ENCODE measurements at regions not wholly inside any gene's neighbourhood (a gene's known extent, or its start where the extent isn't known, plus 50 kb on each side); places are given as distances from the start of the nearest gene placed in this dataset.

DNA sequence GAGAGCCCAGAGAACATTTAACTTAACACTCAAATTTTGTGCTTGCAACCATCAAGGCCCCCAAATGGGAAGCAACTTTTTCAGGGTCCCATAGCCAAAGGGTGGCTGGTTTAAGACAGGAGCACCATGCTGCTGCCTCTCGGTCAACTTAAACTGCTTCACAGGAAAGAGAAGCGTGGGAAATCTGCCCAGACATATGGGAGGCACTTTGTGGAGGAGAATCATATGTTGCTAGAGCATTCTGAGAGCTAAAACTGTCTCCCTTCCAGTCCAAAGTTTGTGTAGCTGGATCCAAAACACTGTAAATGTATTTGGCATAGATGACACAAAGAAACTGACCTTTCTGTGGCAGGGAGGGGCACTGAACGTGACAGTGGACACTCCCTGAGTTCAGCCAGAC is 305.9 kb upstream of the RORA start:
- H3K27me3 ChIP-seq (ENCODE audit: control insufficient read depth in 2 of 2, insufficient read depth in 2 of 2, low read length in 2 of 2): peaks cover 0 to 11% of the 10 kb centered on the region in 2 experiments; a peak in 3 of 5 replicates
- no peak overlapping the region for H3K4me3 ChIP-seq
- FAIRE-seq: no peak
- no peak for ATAC-seq
- CTCF ChIA-PET (ENCODE audit: low intra/inter-chr PET ratio): no interaction called here
- in situ Hi-C loops (cut with MboI): no loop called here
- WGBS (ENCODE audit: insufficient coverage, low coverage, missing lambda C conversion rate): 0% methylated on average over 3 of the region's 3 CpGs
- no peak for DNase-seq (ENCODE audit: extremely low read depth in 1 of 4, low spot score in 3 of 4)
- no peaks in the 10 kb centered on the region for H3K9me1 ChIP-seq (ENCODE audit: control insufficient read depth, insufficient read depth, low read length)
- no peaks in the 10 kb centered on the region for H3K4me1 ChIP-seq (replicated peaks in 1 of 2; ENCODE audit: control insufficient read depth in 2 of 2, insufficient read depth in 2 of 2, low read length in 2 of 2)
- no TSS peak for BruUV-seq (replicated peaks)
- H3K36me3 ChIP-seq (ENCODE audit: control insufficient read depth, insufficient read depth, low read length): no peaks in the 10 kb centered on the region
- H3K9ac ChIP-seq (ENCODE audit: insufficient read depth in 1 of 2, low read depth in 2 of 2, low read length in 2 of 2): no peak overlapping the region
- POLR2A ChIA-PET: no interaction called here
- no peak overlapping the region for H2AFZ ChIP-seq (ENCODE audit: low read depth, low read length)
- H3K27ac ChIP-seq (ENCODE audit: extremely low read depth, low read depth, low read length): no peak overlapping the region
- no peaks in the 10 kb centered on the region for H4K20me1 ChIP-seq (replicated peaks; ENCODE audit: control insufficient read depth, insufficient read depth, low read length)
- intact Hi-C loops (cut with micrococcal nuclease): loop anchor here (10.0 kb wide), 1 partner anchor 300 kb away; no protein-coding TSS in a partner anchor
- TF ChIP-seq, protein P1, sequence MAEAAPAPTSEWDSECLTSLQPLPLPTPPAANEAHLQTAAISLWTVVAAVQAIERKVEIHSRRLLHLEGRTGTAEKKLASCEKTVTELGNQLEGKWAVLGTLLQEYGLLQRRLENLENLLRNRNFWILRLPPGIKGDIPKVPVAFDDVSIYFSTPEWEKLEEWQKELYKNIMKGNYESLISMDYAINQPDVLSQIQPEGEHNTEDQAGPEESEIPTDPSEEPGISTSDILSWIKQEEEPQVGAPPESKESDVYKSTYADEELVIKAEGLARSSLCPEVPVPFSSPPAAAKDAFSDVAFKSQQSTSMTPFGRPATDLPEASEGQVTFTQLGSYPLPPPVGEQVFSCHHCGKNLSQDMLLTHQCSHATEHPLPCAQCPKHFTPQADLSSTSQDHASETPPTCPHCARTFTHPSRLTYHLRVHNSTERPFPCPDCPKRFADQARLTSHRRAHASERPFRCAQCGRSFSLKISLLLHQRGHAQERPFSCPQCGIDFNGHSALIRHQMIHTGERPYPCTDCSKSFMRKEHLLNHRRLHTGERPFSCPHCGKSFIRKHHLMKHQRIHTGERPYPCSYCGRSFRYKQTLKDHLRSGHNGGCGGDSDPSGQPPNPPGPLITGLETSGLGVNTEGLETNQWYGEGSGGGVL (CRISPR knock-in tag; IDR thresholded peaks at IDR 0.05): no peak
- TF ChIP-seq TARDBP (IDR thresholded peaks at IDR 0.05) (no peak), CC2D1A (IDR thresholded peaks at IDR 0.05) (no peak), ZNF197 (CRISPR knock-in tag; IDR thresholded peaks at IDR 0.05; ENCODE audit: low read depth) (no peak), TAF15 (IDR thresholded peaks at IDR 0.05; ENCODE audit: low read depth, low read length) (no peak), ZNF561 (CRISPR knock-in tag; conservative IDR thresholded peaks at IDR 0.05) (no peak), CCNT2 (IDR thresholded peaks at IDR 0.05; ENCODE audit: borderline replicate concordance, extremely low read depth, insufficient read length, low read depth, low read length) (no peak), DDX20 (tag; IDR thresholded peaks at IDR 0.05; ENCODE audit: low read depth) (no peak)
- TF ChIP-seq, protein P2, sequence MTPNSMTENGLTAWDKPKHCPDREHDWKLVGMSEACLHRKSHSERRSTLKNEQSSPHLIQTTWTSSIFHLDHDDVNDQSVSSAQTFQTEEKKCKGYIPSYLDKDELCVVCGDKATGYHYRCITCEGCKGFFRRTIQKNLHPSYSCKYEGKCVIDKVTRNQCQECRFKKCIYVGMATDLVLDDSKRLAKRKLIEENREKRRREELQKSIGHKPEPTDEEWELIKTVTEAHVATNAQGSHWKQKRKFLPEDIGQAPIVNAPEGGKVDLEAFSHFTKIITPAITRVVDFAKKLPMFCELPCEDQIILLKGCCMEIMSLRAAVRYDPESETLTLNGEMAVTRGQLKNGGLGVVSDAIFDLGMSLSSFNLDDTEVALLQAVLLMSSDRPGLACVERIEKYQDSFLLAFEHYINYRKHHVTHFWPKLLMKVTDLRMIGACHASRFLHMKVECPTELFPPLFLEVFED (CRISPR knock-in tag; conservative IDR thresholded peaks at IDR 0.05): no peak
- no peaks in the 10 kb centered on the region for H3K79me2 ChIP-seq (ENCODE audit: control insufficient read depth, insufficient read depth, low read length)
- no peaks in the 10 kb centered on the region for H3K9me3 ChIP-seq (replicated peaks; ENCODE audit: control insufficient read depth, insufficient read depth, low read depth, low read length)
- no peak overlapping the region for H3K4me2 ChIP-seq (ENCODE audit: insufficient read depth, low read length)

Measured in K562 (cell line).